GM18861 (cell line): ENCODE measurements at regions not wholly inside any gene's neighbourhood (a gene's known extent, or its start where the extent isn't known, plus 50 kb on each side); places are given as distances from the start of the nearest gene placed in this dataset.

Experiments
- ATAC-seq: cut with Tn5 transposase; IDR thresholded peaks from one replicate; pipeline ENCODE4 v1.9.1; 2021; ENCODE audit not compliant: unreplicated experiment

DNA sequence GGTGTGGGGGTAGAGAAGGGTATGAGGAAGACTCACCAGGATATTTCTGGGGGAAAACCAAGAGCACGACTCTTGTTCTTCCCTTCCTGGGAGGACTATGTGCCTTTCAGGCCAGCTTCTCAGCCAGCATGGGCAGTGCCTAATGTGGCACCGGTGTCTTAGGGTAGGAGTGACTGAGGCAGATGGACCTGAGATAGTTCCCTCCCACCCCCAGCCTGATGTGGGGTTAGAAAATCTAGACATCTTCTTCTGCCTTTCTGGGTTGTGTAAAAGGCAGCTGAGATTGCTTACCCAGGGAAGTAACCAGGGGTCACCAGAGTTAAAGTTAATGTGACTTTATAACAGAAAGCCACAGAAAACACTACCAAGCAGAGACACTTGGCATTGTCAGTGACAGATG is 127.3 kb downstream of the TMA16 start:
- ATAC-seq = no peak

DNA sequence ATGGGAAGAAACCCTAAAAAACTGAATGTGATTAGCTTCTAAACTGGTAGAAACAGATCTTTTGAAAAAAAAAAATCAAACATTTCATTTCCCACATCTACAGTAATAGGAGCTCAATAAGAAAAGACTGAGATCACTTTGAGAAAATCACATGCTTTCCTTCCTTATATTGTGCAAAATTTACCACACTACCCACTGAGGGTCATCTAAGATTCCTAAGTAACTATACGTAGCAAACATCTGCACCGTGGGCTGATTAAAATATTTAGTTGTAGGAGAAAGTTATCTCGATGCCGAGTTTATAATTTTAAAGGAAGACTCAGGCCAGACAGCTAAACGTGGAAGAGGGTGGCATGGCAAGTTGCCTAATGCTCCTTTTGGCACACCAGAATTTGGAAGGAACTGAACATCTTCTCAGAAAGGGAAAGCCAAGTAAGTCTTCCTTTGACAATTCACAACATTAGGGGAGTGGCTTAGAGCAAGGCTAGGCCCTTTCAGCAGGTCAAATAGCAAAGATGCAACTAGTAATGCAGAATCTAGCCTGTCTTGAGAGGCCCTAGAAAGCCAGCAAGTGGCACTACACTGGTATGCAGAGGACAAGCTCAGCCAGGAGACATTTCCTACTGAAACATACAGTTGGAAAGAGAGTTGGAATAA is 128.0 kb downstream of the TMA16 start:
- ATAC-seq = no peak

DNA sequence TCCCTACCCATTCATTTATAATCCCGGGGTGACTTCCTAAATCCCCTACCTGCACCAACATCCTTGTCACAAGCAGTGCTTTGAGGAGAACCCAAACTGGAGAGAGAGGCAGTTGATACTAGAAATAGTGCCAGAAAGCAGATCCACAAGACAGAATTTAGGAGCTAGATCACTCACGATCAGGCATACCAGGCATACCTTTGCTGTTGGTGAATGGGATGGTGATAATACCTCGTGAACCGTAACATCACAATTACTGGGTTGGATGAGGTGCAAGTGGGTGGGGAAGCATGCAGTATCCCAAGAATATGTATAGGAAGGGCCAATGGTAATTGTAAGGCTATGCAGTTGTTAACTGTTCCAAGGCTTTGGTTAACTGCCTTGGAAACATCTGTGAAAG is 129.3 kb downstream of the TMA16 start:
- no peak for ATAC-seq

DNA sequence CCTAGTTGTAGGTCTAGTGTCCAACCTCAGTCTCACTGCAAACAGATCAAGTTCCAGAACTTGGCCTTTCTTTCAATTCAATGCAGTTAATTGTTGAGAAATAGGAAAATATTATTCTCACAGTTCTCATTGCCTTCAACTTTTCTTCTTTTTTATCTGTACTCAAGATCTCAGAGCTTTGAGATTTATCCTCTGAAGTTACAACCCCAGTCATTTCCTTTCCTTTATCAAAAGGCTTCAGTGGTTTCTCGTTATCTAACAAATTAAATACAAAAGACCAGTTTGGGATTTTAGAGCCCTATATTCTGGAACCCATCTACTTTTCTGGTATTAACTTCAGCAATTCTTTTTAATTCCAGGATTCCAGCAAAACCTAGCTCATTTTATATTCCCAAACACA is 130.2 kb downstream of the TMA16 start:
- no peak for ATAC-seq

DNA sequence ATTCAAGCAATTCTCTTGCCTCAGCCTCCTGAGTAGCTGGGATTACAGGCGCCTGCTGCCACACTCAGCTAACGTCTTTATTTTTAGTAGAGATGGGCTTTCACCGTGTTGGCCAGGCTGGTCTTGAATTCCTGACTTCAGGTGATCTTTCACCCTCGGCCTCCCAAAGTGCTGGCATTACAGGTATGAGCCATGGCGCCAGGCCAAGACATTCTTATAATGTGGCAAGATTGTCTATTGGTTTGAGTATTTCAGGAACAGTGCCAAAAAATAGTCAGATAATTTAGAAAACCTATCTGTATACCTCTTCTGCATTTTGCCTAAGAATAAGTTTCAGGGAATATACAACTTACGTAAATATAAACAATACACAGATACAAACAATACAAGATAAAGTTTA is 136.8 kb downstream of the TMA16 start:
- ATAC-seq = no peak

DNA sequence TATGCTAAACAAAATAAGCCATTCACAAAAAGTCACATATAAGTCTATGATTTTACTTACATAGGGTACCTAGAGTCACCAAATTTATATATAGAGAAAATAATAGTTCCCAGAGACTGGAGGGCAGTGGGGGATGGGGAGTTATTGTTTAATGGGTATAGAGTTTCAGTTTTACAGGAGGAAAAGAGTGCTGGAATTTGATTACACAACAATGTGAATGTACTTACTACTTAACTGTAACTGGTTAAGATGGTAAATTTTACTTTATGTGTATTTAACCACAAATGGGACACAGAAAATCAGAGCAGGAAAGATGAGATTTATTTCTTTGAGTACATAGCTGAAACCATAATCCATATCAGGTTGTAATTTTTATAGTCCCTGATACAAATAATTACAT is 144.4 kb downstream of the TMA16 start:
- ATAC-seq = no peak

DNA sequence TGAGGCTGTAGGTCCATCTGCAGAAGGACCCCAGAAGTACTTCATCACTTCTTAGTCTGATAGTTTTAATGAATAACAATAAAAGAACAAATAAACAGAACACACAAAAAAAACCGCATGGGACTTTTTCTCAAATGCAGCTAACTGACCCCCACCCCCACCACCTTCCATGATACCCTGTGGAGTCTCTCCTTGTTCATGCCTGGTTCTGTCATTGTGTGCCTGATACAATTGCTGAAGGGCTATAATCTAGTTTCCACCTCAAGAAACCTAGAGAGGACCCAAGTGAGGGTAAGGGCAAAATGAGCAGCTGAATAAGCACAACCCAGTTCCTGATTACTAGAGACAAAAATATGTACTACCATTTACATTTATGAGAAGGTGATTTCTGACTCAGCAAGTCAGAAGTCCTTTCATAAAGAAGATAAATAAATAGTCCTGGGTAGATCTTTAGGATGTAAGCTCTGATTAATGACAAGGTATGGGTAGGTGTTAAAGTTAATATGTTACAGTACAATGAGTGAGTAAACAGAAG is 155.1 kb downstream of the TMA16 start:
- no peak for ATAC-seq

DNA sequence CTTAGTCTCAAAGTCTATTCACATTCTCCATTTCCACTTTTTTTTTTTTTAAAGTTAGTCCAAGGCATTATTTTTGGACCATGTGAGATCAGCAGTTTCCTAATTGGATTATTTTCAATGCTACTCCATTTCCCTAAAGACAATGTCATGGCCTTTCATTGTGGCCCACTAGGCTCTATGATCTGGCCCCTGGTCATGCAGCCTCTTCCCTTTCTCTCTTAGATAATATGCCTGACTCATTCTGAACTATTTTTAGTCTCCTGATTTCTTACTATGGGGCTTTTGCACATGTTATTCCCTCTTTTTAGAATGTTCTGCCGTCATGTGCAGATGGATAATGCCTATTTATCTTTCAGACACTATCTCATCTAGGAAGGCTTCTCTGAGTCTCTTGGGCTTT is 157.3 kb downstream of the TMA16 start:
- no peak for ATAC-seq

DNA sequence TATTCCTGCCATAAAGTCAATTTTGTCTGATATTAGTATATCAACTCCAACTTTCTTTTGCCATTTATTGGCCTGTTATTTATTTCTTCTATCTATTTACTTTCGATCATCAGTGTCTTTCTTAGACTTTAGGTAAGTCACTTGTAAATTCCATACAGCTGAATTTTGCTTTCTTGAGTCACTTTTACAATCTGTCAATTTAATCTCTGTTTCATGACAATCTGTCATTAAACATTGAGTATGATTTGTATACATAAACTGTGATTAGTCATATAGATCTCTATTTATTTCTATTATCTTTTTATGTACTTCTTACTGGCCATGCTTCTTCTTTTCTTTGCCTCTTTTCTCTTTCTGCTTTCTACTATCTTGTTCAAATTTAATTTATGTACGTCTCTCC is 160.1 kb downstream of the TMA16 start:
- ATAC-seq = no peak

DNA sequence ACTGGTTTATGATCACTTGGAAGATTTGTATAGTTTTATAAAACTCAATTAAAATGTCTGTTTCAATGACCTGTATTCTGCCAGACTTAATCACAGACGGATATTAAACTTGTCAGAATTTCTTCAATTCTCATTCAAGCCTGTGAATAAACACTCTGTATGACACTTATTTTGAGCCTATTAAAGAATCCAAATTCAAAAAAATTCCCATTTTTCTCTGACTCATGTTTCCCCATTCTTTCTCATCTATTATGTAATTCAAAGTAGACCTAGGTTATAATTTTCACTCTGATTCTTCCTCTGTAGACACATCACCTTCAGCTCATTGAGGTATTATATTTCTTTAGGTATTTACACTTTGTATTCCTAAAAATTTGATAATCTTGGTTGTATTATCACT is 166.1 kb downstream of the TMA16 start:
- ATAC-seq = no peak

DNA sequence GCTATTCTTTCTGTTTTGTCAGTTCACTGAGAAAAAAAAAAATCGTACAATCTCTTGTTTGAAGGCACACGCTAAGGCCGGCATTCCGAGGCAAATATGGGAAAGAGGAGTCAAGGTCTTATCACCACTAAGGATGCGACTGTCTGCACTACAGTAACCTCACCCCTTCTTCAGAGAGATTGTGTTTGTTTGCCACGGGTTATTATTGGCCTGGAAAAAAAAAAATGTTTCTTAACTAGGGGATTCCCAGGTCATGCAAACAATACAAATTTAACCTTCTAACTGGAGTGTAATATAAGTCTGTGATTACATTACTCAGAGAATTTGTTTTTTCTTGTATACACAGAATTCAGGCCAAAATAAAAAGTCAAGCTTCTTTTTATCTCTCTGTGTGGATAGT is 168.3 kb downstream of the TMA16 start:
- ATAC-seq = peak; percentile 23

DNA sequence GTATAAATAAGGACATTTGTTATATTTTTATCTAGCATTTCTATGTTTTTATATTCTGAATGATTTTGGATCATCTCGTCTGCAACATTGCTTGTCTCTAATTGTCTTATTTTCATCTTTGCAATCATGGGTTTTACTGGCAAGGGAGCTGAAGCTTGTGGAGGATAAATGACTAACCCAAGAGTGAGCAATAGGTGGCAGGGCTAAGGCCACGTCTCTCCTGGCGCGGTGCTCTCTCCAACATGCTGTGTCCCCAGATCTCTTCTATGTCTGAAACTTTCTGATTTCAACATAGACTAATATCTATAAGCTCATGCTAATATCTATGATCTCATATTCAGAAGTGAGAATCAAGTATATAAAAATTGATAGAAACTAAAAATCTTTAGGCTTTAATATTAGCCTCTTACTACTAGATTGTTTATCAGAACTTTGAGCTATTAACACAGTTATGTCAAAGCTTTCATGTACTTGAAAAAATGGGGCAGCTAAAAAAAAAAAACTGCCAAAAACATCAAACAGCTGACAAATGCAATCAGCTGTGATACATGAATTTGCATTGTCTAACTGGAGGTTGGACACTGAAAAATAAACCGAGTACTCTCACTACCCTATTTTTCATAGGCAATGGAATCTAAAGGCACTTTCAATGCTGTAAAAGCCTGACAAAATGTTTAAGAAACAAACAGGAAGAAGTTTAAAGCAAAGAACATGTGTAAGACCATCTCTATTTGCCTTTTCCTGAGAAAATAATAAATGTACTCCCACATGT is 169.2 kb downstream of the TMA16 start:
- ATAC-seq = peak; percentile 79

DNA sequence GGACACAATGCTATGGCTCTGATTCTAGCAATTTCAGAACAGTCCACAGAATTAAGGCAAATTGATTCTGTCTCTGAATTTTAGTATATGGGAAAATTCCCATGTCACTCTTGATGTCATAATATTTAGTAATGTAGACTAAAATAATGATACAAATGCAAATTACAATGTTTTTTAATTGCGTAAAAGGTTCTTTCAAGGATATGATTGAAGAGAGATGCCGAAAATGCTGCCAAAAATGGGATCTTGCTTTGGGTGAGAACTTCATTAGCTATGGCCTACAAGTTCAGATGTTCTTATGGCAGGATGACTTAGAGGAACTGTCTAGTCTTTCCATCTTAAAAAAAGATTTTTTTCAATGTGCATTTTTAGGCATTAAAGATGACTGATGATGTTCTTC is 170.6 kb downstream of the TMA16 start:
- ATAC-seq = no peak

DNA sequence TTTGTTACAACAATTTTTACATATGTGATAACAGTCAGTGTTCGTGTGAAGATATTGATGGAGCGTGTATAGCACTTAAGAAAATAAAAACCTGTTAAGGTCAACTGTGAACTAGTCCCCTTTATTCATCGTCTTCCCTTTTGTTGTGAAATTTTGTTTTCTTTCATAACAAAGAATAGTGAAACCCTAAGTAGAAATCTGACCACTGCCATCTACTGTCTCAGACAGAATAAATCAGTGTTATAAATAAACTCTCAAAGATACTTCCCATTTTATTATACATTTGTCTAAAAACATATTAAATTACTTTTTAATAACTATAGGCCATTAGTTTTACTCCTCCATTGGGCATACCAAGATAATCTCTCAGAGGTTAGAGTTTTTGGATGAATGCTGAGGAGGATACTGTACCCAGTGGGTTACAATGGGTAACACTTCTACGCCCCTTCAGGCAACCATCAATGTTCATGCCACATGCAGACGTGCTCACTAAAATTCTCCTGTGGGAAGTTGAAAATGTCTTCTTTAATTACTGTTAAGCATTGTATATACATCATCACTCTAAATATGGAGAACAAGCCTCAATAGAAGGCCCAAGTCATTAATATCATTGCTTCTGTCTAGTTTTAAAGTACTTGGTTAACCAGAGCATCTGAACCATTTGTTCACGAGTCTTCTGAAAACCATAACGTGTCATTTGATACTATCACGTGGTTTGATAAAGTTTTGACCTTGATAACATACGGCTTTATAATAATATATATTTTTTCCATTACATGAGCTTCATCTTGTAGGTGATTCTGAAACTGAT is 171.2 kb downstream of the TMA16 start:
- peak; percentile 31 for ATAC-seq

DNA sequence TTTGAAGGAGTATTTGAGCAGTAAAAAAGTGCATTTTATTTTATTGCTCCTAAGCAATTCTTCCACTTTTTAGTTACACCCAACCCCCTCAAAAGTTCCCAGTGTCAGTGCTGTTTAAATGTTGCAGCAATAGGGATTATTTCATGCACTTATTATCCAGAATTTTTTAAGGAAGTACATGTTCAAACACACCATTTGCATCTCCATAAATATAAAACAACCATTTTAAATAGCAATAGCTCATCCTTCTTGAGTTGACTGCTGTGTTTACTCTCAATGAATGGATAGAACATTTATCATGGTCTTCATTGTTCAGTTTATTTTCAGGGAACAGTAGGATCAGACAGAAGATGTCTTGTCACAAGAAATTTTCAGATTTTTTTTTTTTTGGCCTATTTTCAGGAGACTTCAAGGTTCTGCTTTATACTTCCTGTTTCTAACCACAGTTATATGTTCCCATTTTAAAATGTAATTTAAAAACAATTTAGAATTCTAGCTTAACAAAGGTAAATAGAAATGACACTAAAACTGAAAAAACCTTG is 171.9 kb downstream of the TMA16 start:
- ATAC-seq = no peak

DNA sequence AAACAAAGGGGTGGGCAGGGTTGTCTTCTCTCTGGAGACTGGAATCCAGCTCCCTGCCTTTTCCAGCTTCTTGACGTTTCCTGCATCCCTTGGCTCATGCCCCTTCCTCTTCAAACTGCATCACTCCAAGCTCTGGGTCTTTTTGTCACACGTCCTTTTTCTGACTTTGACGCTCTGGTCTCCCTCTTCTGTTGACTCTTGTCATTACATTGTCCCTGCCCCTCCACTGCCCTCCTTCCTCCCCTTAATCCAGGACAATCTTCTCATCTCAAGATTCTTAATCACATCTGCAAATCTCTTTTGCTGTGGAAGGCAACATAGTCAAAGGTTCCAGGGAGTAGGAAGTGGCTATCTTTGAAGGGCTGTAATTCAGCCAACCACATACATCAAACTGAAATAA is 178.3 kb downstream of the TMA16 start:
- no peak for ATAC-seq

DNA sequence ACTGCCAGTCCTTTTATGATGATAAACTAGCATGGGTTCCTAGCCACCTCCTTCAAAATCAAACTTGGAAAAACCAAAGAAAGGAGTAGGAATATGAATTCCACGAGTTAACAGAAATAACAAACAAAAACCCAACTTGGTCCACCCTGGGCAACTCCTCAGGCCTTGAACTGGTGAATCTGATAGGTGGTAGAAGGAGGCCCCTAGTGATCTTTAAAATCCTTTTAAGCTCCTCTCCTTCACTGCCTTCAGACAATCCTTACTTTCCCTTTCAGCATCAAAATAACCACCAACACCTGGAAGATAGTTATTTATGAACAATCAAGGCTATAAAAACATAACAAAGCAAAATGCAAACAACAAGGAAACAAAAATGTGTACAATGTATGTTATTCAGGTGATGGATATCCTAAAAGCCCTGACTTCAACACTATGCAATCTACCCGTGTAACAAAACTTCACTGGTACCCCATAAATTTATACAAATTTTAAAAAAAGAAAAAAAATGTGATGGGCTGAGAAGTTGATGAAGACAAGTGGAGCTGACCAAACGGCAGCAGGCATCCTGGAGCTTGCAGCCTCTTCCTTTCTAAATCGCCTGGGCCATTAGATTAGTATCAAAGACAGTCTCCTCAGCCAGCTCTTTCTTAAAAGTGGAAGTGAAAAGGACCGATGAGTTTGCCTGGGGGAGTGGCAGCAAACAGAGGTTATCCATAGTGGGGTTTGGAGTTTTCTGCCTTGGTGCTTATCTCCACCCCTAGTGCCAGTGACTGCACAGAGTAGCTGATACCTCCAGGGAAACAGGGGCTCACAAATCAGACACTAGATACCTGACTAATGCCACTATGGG is 179.6 kb downstream of the TMA16 start:
- ATAC-seq = no peak

DNA sequence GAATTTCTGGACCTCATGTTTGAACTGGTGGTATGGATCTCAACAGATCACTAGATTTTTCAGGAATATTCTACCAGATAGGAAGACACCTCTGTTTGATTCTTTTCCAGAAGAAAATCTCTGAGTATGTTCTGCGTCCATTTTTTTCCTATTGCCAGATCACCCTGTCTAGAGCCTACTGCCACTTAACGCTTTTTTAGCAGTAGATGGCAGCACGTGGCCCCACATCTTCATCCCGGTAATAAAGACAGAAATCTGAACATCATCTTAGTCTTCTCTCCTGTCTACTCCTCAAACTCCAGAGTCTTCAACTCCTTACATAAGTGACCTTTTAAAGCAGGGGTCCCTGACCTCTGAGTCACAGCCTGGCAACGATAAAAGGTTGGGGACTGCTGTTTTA is 184.7 kb downstream of the TMA16 start:
- ATAC-seq = no peak

DNA sequence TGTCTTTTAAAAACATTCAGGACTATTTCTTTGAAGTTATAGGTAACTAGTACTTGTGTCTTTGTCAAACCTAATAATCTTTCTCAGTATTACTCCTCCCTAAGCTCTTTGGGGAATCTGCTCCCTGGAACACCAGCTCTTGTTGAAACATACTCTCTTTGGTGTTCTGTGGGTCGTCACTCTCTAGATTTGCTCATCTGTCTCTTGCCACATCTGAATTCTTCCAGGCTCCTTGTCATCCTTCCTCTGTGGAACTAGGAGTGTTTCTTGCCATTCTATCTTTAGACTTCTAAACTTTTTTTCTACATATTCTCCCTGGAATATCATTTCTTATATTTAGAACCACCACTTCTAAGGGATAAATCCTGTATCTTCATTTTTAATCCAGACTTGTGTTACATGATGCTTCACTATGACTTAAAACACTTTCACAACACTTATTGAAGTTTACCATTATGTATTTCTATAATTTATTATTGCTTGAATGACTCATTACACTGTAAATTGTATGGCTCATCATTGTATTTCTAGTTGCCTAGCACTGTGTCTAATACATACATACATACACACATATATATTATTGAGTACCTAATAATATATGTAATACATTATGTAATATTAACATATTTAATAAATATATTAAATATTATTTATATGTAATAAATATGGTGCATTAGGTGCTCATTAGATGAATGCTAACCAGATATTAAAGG is 186.1 kb downstream of the TMA16 start:
- no peak for ATAC-seq
